Body of pancreas (tissue), 4 donors: ENCODE measurements at regions not wholly inside any gene's neighbourhood (a gene's known extent, or its start where the extent isn't known, plus 50 kb on each side); places are given as distances from the start of the nearest gene placed in this dataset.

Experiments used
- ATAC-seq: fragments of 150-250 bp; one replicate; pipeline ENCODE4 v1.9.1; 2016
- DNase-seq, 4 donors: peaks; one replicate each; pipeline ENCODE4 v3.0.0-alpha.2; 2019
- H3K27ac ChIP-seq, 4 donors: fragments of 200-600 bp; sonication (generic); 1 replicate in 3 of 4; 2 replicates in 1 of 4; pipeline versions ENCODE4 v1.5.1 to v1.6.1; 2016 to 2019; ENCODE audit warnings: mild to moderate bottlenecking in 1 of 4, mixed read lengths in 1 of 4, moderate library complexity in 1 of 4
- H3K27me3 ChIP-seq, 2 donors: fragments of 200-600 bp; sonication (generic); one replicate each; pipeline ENCODE4 v1.6.0; 2016; ENCODE audit warnings: mild to moderate bottlenecking in 1 of 2
- H3K36me3 ChIP-seq, 2 donors: fragments of 200-600 bp; sonication (generic); replicated peaks in 1 of 2; 2 replicates each; pipeline ENCODE4 v1.5.1; 2016; ENCODE audit warnings: low read depth in 2 of 2; ENCODE audit not compliant: insufficient read depth in 1 of 2
- H3K4me1 ChIP-seq: fragments of 200-600 bp; sonication (generic); one replicate; pipeline ENCODE4 v1.6.0; 2016
- H3K4me3 ChIP-seq, 2 donors: fragments of 200-600 bp; sonication (generic); 1 replicate in 1 of 2; 2 replicates in 1 of 2; pipeline ENCODE4 v1.5.1; 2016 to 2019
- H3K9me3 ChIP-seq, 3 donors: fragments of 200-600 bp; sonication (generic); 1 replicate in 2 of 3; 2 replicates in 1 of 3; pipeline ENCODE4 v1.5.1; 2016
- POLR2A ChIP-seq, 3 donors: fragments of 450-650 bp; IDR thresholded peaks; one replicate each; pipeline ENCODE4 v1.6.1; 2016; ENCODE audit warnings: antibody characterized with exemption in 3 of 3, mild to moderate bottlenecking in 2 of 3
- WGBS, 2 donors: methylation state at CpG; one replicate each; pipeline ENCODE4 v1.1.5; 2017; 5-methylcytosine and 5-hydroxymethylcytosine counted together
- intact Hi-C: fragments of 100-400 bp; cut with DNase I; formaldehyde crosslinking; loops from one replicate; pipeline ENCODE4 v1.15.1; 2023
- TF ChIP-seq, protein P1 (sequence below), 7 experiments: fragments of 450-650 bp in 4 of 7; fragments of 200-600 bp in 3 of 7; sonication (generic) in 3 of 7; IDR thresholded peaks; one replicate each; pipeline ENCODE4 v1.5.1; 2016 to 2019; ENCODE audit warnings: antibody characterized with exemption in 7 of 7

DNA sequence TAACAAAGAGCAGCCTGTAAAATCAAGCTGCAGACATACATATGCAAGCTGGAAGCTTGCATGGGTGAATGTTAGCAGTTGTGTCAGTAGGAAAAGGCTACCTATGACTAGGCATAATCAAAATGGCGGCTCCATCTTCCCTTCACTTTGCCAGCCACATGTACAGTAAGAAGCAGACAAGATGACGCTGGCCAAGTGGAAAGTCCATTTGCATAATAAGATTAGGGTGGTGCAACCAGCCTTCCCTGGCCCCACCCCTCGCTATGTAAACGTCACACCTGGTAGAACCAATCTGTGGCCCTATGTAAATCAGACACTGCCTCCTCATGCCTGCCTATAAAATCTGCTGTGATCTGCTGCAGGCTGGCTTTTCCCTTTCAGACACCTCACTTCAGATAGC is 171.9 kb upstream of the USP25 start:
- Histone ChIP-seq H3K4me3 (no peak overlapping the region), H3K9me3 (no peaks in the 10 kb centered on the region)

GRCh38 chr21:15558884-15559283 is 170.9 kb upstream of the USP25 start:
- ATAC-seq (no peak), DNase-seq (no peak)
- H3K36me3 ChIP-seq, result no peaks in the 10 kb centered on the region
- TF ChIP-seq POLR2A (IDR thresholded peaks at IDR 0.05), result no peak
- TF ChIP-seq, protein P1, sequence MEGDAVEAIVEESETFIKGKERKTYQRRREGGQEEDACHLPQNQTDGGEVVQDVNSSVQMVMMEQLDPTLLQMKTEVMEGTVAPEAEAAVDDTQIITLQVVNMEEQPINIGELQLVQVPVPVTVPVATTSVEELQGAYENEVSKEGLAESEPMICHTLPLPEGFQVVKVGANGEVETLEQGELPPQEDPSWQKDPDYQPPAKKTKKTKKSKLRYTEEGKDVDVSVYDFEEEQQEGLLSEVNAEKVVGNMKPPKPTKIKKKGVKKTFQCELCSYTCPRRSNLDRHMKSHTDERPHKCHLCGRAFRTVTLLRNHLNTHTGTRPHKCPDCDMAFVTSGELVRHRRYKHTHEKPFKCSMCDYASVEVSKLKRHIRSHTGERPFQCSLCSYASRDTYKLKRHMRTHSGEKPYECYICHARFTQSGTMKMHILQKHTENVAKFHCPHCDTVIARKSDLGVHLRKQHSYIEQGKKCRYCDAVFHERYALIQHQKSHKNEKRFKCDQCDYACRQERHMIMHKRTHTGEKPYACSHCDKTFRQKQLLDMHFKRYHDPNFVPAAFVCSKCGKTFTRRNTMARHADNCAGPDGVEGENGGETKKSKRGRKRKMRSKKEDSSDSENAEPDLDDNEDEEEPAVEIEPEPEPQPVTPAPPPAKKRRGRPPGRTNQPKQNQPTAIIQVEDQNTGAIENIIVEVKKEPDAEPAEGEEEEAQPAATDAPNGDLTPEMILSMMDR (IDR thresholded peaks at IDR 0.05), result no peak
- no peaks in the 10 kb centered on the region for H3K4me1 ChIP-seq
- no peak overlapping the region for H3K4me3 ChIP-seq
- intact Hi-C loops, result no loop called here
- H3K27me3 ChIP-seq, result no peaks in the 10 kb centered on the region
- H3K9me3 ChIP-seq, result no peaks in the 10 kb centered on the region
- 70 to 79% methylated on average over 1 of the region's 1 CpG for WGBS, 2 donors
- no peak overlapping the region for H3K27ac ChIP-seq

More for the DNA sequence above, 171.9 kb upstream of the USP25 start:
- Histone ChIP-seq H3K4me1 (no peaks in the 10 kb centered on the region), H3K27ac (no peak overlapping the region), H3K27me3 (no peaks in the 10 kb centered on the region), H3K36me3 (no peaks in the 10 kb centered on the region)
- TF ChIP-seq POLR2A (IDR thresholded peaks at IDR 0.05), result no peak
- TF ChIP-seq, protein P1 (IDR thresholded peaks at IDR 0.05), result no peak
- intact Hi-C loops, result no loop called here
- 67 to 73% methylated on average over 4 of the region's 4 CpGs for WGBS, 2 donors
- no peak for ATAC-seq
- no peak for DNase-seq

DNA sequence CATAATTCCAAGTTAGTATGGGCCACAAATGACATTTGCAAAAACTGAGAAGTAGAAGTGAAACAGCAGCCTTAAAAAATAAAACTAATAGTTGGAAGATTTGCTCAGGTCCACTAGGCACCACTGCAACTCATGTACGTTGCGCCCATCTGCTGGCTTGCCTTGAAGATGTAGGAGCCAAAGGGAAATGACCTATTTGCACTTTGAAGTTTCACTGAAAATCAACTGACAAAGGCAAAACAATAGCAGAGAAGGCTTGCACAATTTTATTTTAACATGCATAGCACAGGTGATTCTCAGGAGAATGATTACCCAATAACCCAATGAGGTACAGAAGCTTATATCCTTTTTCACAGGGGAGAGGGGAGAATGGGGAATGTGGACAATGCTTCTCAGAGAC is 170.1 kb upstream of the USP25 start:
- intact Hi-C loops, result no loop called here
- TF ChIP-seq POLR2A (IDR thresholded peaks at IDR 0.05), result no peak
- TF ChIP-seq, protein P1 (IDR thresholded peaks at IDR 0.05), result no peak
- Histone ChIP-seq H3K9me3 (no peaks in the 10 kb centered on the region), H3K4me3 (no peak overlapping the region), H3K4me1 (peaks cover 3% of the 10 kb centered on the region), H3K36me3 (no peaks in the 10 kb centered on the region), H3K27ac (no peak overlapping the region), H3K27me3 (no peaks in the 10 kb centered on the region)
- 53 to 77% methylated on average over 2 of the region's 2 CpGs for WGBS, 2 donors
- ATAC-seq (no peak), DNase-seq (no peak)

- 80 to 85% methylated on average over 6 of the region's 6 CpGs for WGBS, 2 donors
- peaks cover 8% of the 10 kb centered on the region for H3K4me1 ChIP-seq
- H3K27me3 ChIP-seq, result no peaks in the 10 kb centered on the region
- TF ChIP-seq, protein P1 (IDR thresholded peaks at IDR 0.05), result no peak
- no peaks in the 10 kb centered on the region for H3K36me3 ChIP-seq
- DNase-seq, result no peak
- no peaks in the 10 kb centered on the region for H3K9me3 ChIP-seq
- no peak for ATAC-seq
- H3K27ac ChIP-seq, result no peak overlapping the region
- H3K4me3 ChIP-seq, result no peak overlapping the region
- intact Hi-C loops, result no loop called here
These were observed 169.3 kb upstream of the USP25 start for GRCh38 chr21:15560383-15561056.

DNA sequence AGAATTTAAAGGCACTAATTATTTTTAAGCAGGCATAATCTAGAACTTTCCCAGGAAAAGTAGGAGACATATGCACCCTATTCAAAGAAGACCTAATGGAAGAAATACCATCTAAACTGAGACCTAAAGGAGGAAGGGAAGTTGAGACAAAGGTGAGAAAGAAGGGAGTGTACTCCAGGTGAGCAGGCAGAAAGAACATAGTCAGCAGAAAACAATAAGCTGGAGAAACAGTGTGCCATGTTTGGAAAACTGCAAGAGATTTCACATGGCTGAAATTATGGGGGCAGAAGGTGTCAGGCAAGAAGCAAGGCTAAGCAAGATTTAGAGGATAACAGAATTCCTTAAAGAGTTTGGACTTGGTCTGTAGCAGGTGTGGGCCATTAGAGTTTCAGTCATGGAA is 167.0 kb upstream of the USP25 start:
- H3K27me3 ChIP-seq, result no peaks in the 10 kb centered on the region
- H3K36me3 ChIP-seq, result no peaks in the 10 kb centered on the region
- H3K4me3 ChIP-seq, result no peak overlapping the region
- no peak for ATAC-seq
- peaks cover 8% of the 10 kb centered on the region for H3K4me1 ChIP-seq
- H3K27ac ChIP-seq, result no peak overlapping the region
- intact Hi-C loops, result no loop called here
- H3K9me3 ChIP-seq, result no peaks in the 10 kb centered on the region
- DNase-seq, result no peak
- TF ChIP-seq, protein P1 (IDR thresholded peaks at IDR 0.05), result no peak
- TF ChIP-seq POLR2A (IDR thresholded peaks at IDR 0.05), result no peak
